ENCODE measurements at regions not wholly inside any gene's neighbourhood (a gene's known extent, or its start where the extent isn't known, plus 50 kb on each side); places are given as distances from the start of the nearest gene placed in this dataset.

- no peaks in the 10 kb centered on the region for H3K27me3 ChIP-seq (ENCODE audit: insufficient read depth, low read length)
- ChIA-PET POLR2A (no interaction called here), RAD21 (ENCODE audit: low non-redundant PET in 1 of 2, low total read pairs in 2 of 2, uncharacterized antibody in 2 of 2, unreplicated experiment in 2 of 2) (no interaction called here), CTCF (no interaction called here)
- intact Hi-C loops (cut with micrococcal nuclease), result no loop called here
- no peak overlapping the region for H2AFZ ChIP-seq (ENCODE audit: low read depth, low read length, poor library complexity, severe bottlenecking)
- peaks cover 32 to 45% of the 10 kb centered on the region in 2 experiments; a peak in 3 of 4 replicates for H3K9me3 ChIP-seq (ENCODE audit: control insufficient read depth in 1 of 2, insufficient read depth in 1 of 2, low read depth in 1 of 2, low read length in 2 of 2)
- DNase-seq (ENCODE audit: low read depth, low spot score) (no peak), ATAC-seq (no peak)
- no peaks in the 10 kb centered on the region for H3K4me1 ChIP-seq (ENCODE audit: control insufficient read depth in 1 of 2, insufficient read depth in 2 of 2, low read length in 2 of 2)
- no peak for TF ChIP-seq SP1 (IDR thresholded peaks at IDR 0.05; ENCODE audit: low read depth)
- TF ChIP-seq REST (IDR thresholded peaks at IDR 0.05; ENCODE audit: low read depth), result no peak
- no peak overlapping the region for H3K27ac ChIP-seq (ENCODE audit: low read depth, low read length)
- no peaks in the 10 kb centered on the region for H3K9me2 ChIP-seq (ENCODE audit: insufficient read depth)
- no peaks in the 10 kb centered on the region for H3K36me3 ChIP-seq (ENCODE audit: control insufficient read depth in 1 of 2, insufficient read depth in 2 of 2, low read length in 2 of 2)
- H3K79me2 ChIP-seq (ENCODE audit: insufficient read depth, low read length), result no peaks in the 10 kb centered on the region
- no peak overlapping the region for H3K9ac ChIP-seq (ENCODE audit: low read length)
- BruUV-seq (replicated peaks), result no TSS peak
- no peaks in the 10 kb centered on the region for H4K20me1 ChIP-seq (ENCODE audit: insufficient read depth)
- no peak overlapping the region for H3K4me2 ChIP-seq (ENCODE audit: low read length)
- H3K4me3 ChIP-seq (replicated peaks in 1 of 2; ENCODE audit: low read depth in 1 of 2, low read length in 2 of 2), result no peak overlapping the region
Observed at GRCh38 chr17:53176629-53177028, 646.1 kb upstream of the KIF2B start.

DNA sequence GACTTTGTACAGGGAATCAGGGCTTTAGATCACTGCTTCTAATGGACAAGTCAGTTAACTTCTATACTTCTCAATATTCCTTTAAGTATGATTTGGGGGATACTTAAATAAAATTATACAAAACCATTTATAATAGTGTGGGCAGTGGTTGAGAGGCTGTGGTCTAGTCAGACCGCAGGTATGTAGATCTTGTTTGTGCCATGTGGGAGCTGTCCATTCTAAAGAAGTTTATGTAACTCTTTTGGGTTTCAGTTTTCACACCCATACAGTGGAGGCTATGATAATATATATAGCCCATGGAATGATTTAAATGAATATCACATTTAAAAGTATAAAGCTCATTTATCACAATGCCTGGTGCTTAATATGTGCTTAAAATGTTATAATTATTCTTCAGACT lies 654.3 kb upstream of the KIF2B start:
- POLR2A ChIA-PET, result no interaction called here

More for the DNA sequence above, 654.3 kb upstream of the KIF2B start:
- H3K36me3 ChIP-seq (ENCODE audit: control insufficient read depth in 1 of 2, insufficient read depth in 2 of 2, low read length in 2 of 2), result no peaks in the 10 kb centered on the region
- H3K4me1 ChIP-seq (ENCODE audit: control insufficient read depth in 1 of 2, insufficient read depth in 2 of 2, low read length in 2 of 2), result no peaks in the 10 kb centered on the region; a peak in 1 of 4 replicates
- H3K4me2 ChIP-seq (ENCODE audit: low read length), result no peak overlapping the region
- no peaks in the 10 kb centered on the region for H3K27me3 ChIP-seq (ENCODE audit: insufficient read depth, low read length)
- peaks cover 40 to 59% of the 10 kb centered on the region in 2 experiments; a peak in 3 of 4 replicates for H3K9me3 ChIP-seq (ENCODE audit: control insufficient read depth in 1 of 2, insufficient read depth in 1 of 2, low read depth in 1 of 2, low read length in 2 of 2)
- H3K9me2 ChIP-seq (ENCODE audit: insufficient read depth), result no peaks in the 10 kb centered on the region
- no peaks in the 10 kb centered on the region for H4K20me1 ChIP-seq (ENCODE audit: insufficient read depth)
- H2AFZ ChIP-seq (ENCODE audit: low read depth, low read length, poor library complexity, severe bottlenecking), result no peak overlapping the region
- RAD21 ChIA-PET (ENCODE audit: low non-redundant PET in 1 of 2, low total read pairs in 2 of 2, uncharacterized antibody in 2 of 2, unreplicated experiment in 2 of 2), result no interaction called here
- DNase-seq (ENCODE audit: low read depth, low spot score), result no peak
- H3K4me3 ChIP-seq (replicated peaks in 1 of 2; ENCODE audit: low read depth in 1 of 2, low read length in 2 of 2), result no peak overlapping the region
- H3K27ac ChIP-seq (ENCODE audit: low read depth, low read length), result no peak overlapping the region
- no peak overlapping the region for H3K9ac ChIP-seq (ENCODE audit: low read length)
- H3K79me2 ChIP-seq (ENCODE audit: insufficient read depth, low read length), result no peaks in the 10 kb centered on the region
- no peak for TF ChIP-seq CBX3 (IDR thresholded peaks at IDR 0.05; ENCODE audit: low read depth)
- no peak for TF ChIP-seq ZNF274 (IDR thresholded peaks at IDR 0.05; ENCODE audit: low read depth, low read length)
- TF ChIP-seq YY1 (IDR thresholded peaks at IDR 0.05; ENCODE audit: extremely low read depth, insufficient replicate concordance, low read depth, low read length), result no peak
- no peak for TF ChIP-seq SRF (IDR thresholded peaks at IDR 0.05; ENCODE audit: low read depth)
- no peak for TF ChIP-seq CEBPB (IDR thresholded peaks at IDR 0.05; ENCODE audit: low read depth)
- TF ChIP-seq ZFX (IDR thresholded peaks at IDR 0.05), result no peak
- TF ChIP-seq, protein P1, sequence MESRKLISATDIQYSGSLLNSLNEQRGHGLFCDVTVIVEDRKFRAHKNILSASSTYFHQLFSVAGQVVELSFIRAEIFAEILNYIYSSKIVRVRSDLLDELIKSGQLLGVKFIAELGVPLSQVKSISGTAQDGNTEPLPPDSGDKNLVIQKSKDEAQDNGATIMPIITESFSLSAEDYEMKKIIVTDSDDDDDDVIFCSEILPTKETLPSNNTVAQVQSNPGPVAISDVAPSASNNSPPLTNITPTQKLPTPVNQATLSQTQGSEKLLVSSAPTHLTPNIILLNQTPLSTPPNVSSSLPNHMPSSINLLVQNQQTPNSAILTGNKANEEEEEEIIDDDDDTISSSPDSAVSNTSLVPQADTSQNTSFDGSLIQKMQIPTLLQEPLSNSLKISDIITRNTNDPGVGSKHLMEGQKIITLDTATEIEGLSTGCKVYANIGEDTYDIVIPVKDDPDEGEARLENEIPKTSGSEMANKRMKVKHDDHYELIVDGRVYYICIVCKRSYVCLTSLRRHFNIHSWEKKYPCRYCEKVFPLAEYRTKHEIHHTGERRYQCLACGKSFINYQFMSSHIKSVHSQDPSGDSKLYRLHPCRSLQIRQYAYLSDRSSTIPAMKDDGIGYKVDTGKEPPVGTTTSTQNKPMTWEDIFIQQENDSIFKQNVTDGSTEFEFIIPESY (IDR thresholded peaks at IDR 0.05; ENCODE audit: extremely low read depth, insufficient replicate concordance, low read length), result no peak
- TF ChIP-seq POLR2AphosphoS5 (IDR thresholded peaks at IDR 0.05; ENCODE audit: low read depth, low read length), result no peak
- BruUV-seq (replicated peaks), result no TSS peak
- intact Hi-C loops (cut with micrococcal nuclease), result no loop called here
- CTCF ChIA-PET, result no interaction called here
- no peak for ATAC-seq

All from HCT116 (cell line).